Ovary (tissue), 7 donors: ENCODE measurements at regions not wholly inside any gene's neighbourhood (a gene's known extent, or its start where the extent isn't known, plus 50 kb on each side); places are given as distances from the start of the nearest gene placed in this dataset.

Experiments used
- DNase-seq, 5 donors: peaks; one replicate each; pipeline ENCODE4 v3.0.0-alpha.2; 2019 to 2020
- H3K27ac ChIP-seq, 2 donors: fragments of 200-600 bp; one replicate each; pipeline versions ENCODE4 v1.5.1 to v1.8.0; 2019 to 2022
- H3K27me3 ChIP-seq: fragments of 200-600 bp; one replicate; pipeline ENCODE4 v1.8.0; 2022
- H3K36me3 ChIP-seq: fragments of 200-600 bp; sonication (generic); one replicate; pipeline ENCODE4 v1.5.1; 2019
- H3K4me1 ChIP-seq: one replicate; pipeline ENCODE4 v1.8.1; 2013; ENCODE audit warnings: mild to moderate bottlenecking, moderate library complexity; ENCODE audit not compliant: insufficient read depth
- H3K4me3 ChIP-seq: fragments of 200-600 bp; sonication (generic); one replicate; pipeline ENCODE4 v1.5.1; 2017
- H3K9me3 ChIP-seq, 2 donors: fragments of 200-600 bp in 1 of 2; sonication (generic) in 1 of 2; one replicate each; pipeline versions ENCODE4 v1.5.1 to v1.8.1; 2013 to 2019; ENCODE audit warnings: mild to moderate bottlenecking in 1 of 2, moderate library complexity in 1 of 2
- EP300 ChIP-seq: sonication (generic); formaldehyde crosslinking; IDR thresholded peaks from one replicate; pipeline ENCODE4 v1.6.1; 2017; ENCODE audit warnings: antibody characterized with exemption
- POLR2A ChIP-seq: fragments of 450-650 bp; IDR thresholded peaks from one replicate; pipeline ENCODE4 v1.6.1; 2017; ENCODE audit warnings: antibody characterized with exemption, mild to moderate bottlenecking, moderate library complexity
- WGBS, 3 donors: extraction: QIAGEN DNeasy Blood & Tissue Kit in 1 of 3; methylation state at CpG; one replicate each; pipeline versions ENCODE4 v1.1.5 to v1.1.7; 2013 to 2017; 5-methylcytosine and 5-hydroxymethylcytosine counted together
- intact Hi-C, 4 donors: fragments of 100-400 bp; cut with DNase I; formaldehyde crosslinking; loops; one replicate each; pipeline versions ENCODE4 v1.11.0 to v1.15.1; 2022 to 2023
- TF ChIP-seq, protein P1 (sequence below), 3 donors: fragments of 450-650 bp in 2 of 3; fragments of 200-600 bp in 1 of 3; IDR thresholded peaks; one replicate each; pipeline versions ENCODE4 v1.5.1 to v1.8.0; 2016 to 2022; ENCODE audit warnings: antibody characterized with exemption in 3 of 3, mild to moderate bottlenecking in 1 of 3
- donor health status: DM: no; HTN: no; CAD: no; lungs with moderate emphysema.
- donor health status: DM: no; HTN: no; CAD: no.
- donor health status: Bipolar disorder and iron deficiency.
- donor health status: DM: no; HTN: no; CAD: no.
- donor health status: DM: yes; HTN: yes; CAD: no.

DNA sequence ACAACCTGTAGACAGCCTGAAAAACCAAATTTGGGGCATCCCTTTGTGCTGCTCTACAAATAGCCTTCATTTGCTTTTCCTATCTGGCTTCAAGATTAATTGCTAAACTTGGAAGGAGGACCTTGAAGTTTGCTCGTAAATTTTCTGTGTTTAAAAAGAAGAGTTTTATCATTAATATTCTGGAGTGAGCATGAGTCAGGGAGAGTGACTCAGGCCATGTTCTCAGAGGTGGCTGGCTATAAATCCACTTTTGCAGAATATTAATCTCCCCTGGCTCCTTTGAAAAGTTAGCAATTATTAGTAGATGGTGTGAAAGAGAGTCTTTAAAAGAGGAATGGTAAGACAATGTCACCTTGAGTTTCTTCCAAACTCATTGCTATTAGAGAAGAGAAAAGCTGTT is 91.0 kb downstream of the ANKEF1 start:
- Histone ChIP-seq H3K4me3 (no peak overlapping the region), H3K27ac (no peak overlapping the region), H3K9me3 (no peaks in the 10 kb centered on the region), H3K27me3 (no peaks in the 10 kb centered on the region), H3K36me3 (no peaks in the 10 kb centered on the region), H3K4me1 (no peaks in the 10 kb centered on the region)
- intact Hi-C loops = no loop called here
- TF ChIP-seq EP300 = no peak
- DNase-seq = no peak
- WGBS, 3 donors = 3 to 6% (median 3%) methylated on average over 1 of the region's 1 CpG

DNA sequence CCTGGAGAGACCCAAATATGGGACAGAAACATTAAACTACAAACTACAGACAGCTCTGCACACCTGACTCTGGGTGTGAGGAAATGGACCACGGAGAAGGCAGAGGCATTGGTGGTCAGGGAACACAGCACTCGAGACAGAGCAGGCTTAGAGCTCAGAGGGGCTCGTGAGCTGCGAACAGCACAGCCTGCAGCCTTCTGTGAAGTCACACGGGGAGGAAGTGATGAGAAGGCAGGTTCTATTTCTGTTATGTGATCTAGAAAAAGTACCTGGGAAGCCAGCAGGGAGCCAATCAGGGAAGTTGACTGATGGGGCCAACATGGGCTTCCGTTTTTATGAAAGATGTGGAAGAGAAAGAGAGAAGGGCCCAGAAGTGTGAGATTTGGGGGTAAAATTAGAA is 88.9 kb upstream of the SNAP25 start:
- no peak overlapping the region for H3K27ac ChIP-seq
- 76 to 84% (median 81%) methylated on average over 6 of the region's 6 CpGs for WGBS, 3 donors
- DNase-seq = no peak
- TF ChIP-seq, protein P1, sequence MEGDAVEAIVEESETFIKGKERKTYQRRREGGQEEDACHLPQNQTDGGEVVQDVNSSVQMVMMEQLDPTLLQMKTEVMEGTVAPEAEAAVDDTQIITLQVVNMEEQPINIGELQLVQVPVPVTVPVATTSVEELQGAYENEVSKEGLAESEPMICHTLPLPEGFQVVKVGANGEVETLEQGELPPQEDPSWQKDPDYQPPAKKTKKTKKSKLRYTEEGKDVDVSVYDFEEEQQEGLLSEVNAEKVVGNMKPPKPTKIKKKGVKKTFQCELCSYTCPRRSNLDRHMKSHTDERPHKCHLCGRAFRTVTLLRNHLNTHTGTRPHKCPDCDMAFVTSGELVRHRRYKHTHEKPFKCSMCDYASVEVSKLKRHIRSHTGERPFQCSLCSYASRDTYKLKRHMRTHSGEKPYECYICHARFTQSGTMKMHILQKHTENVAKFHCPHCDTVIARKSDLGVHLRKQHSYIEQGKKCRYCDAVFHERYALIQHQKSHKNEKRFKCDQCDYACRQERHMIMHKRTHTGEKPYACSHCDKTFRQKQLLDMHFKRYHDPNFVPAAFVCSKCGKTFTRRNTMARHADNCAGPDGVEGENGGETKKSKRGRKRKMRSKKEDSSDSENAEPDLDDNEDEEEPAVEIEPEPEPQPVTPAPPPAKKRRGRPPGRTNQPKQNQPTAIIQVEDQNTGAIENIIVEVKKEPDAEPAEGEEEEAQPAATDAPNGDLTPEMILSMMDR (IDR thresholded peaks at IDR 0.05) = no peak
- TF ChIP-seq EP300 = no peak
- TF ChIP-seq POLR2A = no peak
- intact Hi-C loops = no loop called here
- H3K36me3 ChIP-seq = no peaks in the 10 kb centered on the region
- no peak overlapping the region for H3K4me3 ChIP-seq
- H3K4me1 ChIP-seq = peaks cover 8% of the 10 kb centered on the region
- no peaks in the 10 kb centered on the region for H3K27me3 ChIP-seq
- H3K9me3 ChIP-seq = no peaks in the 10 kb centered on the region

DNA sequence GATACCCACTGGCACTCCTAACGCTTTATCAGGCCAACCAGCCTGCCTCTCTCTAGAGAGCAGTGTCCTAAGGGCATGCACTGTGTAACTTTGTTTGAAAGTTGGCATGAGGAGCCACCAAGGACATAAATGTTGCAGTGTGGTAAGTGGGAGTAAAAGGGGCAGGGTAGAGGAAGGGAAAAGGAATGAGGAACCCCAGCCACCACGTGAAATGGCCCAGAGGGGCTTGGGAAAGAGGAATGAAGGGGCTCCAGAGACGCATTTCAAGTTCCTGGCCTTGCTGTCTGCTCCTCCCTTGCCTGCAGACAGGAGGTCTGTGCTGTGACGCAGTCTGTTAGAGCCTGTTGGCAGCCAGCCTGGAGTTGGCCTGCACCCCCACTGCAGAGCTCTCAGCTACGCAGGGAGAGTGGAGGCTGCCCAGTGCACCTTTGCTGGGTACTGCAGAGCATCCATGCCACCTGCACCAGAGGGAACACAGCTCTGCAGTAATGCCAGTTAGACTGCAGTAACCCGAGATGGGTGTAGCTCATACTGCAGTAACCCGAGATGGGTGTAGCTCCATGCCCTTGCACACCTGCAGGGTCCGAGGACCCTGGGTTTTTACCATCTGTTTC is 86.8 kb upstream of the SNAP25 start:
- H3K4me1 ChIP-seq = peaks cover 8% of the 10 kb centered on the region
- DNase-seq = peak; percentile 69 to 87 (median 80)
- 12 to 23% (median 15%) methylated on average over 8 of the region's 8 CpGs for WGBS, 3 donors
- no peaks in the 10 kb centered on the region for H3K9me3 ChIP-seq
- H3K36me3 ChIP-seq = no peaks in the 10 kb centered on the region
- intact Hi-C loops = no loop called here
- TF ChIP-seq EP300 = no peak
- no peak for TF ChIP-seq POLR2A
- TF ChIP-seq, protein P1 (IDR thresholded peaks at IDR 0.05) = no peak
- no peaks in the 10 kb centered on the region for H3K27me3 ChIP-seq
- H3K27ac ChIP-seq = no peak overlapping the region
- no peak overlapping the region for H3K4me3 ChIP-seq

DNA sequence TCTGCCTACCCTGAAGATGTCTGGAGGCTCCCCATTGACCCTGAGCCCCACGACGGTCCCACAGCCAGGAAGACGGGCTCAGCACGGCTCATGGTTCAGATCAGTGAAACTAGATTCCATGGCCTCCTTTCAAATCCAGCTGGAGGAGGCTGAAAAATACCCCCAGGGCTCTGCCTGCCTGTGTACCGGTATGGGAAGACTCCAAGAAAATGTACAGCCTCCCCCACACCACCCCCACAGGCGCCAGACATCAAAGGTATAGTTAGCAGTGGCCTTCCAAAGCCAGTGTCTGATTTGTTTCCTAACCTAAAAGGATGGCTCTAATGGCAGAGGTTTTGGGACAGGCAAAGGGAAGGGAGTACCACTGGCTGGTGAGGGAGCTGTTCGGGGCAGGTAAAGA is 86.2 kb upstream of the SNAP25 start:
- TF ChIP-seq EP300 (no peak), POLR2A (no peak)
- TF ChIP-seq, protein P1 (IDR thresholded peaks at IDR 0.05) = no peak
- Histone ChIP-seq H3K4me3 (no peak overlapping the region), H3K27me3 (no peaks in the 10 kb centered on the region), H3K4me1 (peaks cover 8% of the 10 kb centered on the region), H3K9me3 (no peaks in the 10 kb centered on the region), H3K27ac (no peak overlapping the region), H3K36me3 (no peaks in the 10 kb centered on the region)
- no peak for DNase-seq
- intact Hi-C loops = no loop called here
- WGBS, 3 donors = 50 to 75% (median 59%) methylated on average over 7 of the region's 7 CpGs

DNA sequence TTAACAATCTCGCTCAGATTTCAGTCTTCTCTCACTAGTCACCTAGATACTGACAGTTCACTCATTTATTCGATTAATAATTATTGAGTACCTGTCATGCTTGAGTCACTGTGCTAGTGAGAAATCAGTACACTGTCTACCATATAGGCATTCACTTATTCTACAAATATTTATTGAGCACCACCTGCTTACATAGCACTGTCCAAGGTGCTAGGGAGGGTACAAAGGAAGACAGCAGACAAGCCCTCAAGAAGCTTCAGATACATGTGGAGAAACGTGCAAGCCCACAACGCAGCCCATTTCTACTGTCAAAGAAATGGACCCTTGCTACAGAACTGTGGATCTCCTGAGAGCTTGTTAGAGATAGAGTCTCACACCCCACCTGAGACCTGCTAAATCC is 85.1 kb upstream of the SNAP25 start:
- H3K9me3 ChIP-seq = no peaks in the 10 kb centered on the region
- H3K27ac ChIP-seq = no peak overlapping the region
- no peak for DNase-seq
- peaks cover 8% of the 10 kb centered on the region for H3K4me1 ChIP-seq
- TF ChIP-seq, protein P1 (IDR thresholded peaks at IDR 0.05) = no peak
- TF ChIP-seq POLR2A (no peak), EP300 (no peak)
- no peaks in the 10 kb centered on the region for H3K27me3 ChIP-seq
- H3K36me3 ChIP-seq = no peaks in the 10 kb centered on the region
- intact Hi-C loops = no loop called here
- H3K4me3 ChIP-seq = no peak overlapping the region
- 79 to 86% (median 85%) methylated on average over 4 of the region's 4 CpGs for WGBS, 3 donors
